ENCODE measurements at regions not wholly inside any gene's neighbourhood (a gene's known extent, or its start where the extent isn't known, plus 50 kb on each side); places are given as distances from the start of the nearest gene placed in this dataset.

GRCh38 chr4:64766565-64766964, 357.3 kb upstream of the TECRL start:
- BruUV-seq (replicated peaks), result no TSS peak
- WGBS (ENCODE audit: low lambda C conversion rate), result 0% methylated on average over 1 of the region's 1 CpG

More at GRCh38 chr4:64766565-64766964, 357.3 kb upstream of the TECRL start:
- Histone ChIP-seq H3K4me3 (replicated peaks in 1 of 3; ENCODE audit: insufficient read depth in 1 of 3, low read depth in 2 of 3, low read length in 3 of 3) (no peak overlapping the region), H3K79me2 (ENCODE audit: insufficient read depth, low read length) (no peaks in the 10 kb centered on the region), H4K20me1 (ENCODE audit: insufficient read depth, low read length) (no peaks in the 10 kb centered on the region), H3K27ac (ENCODE audit: extremely low read length, insufficient read depth, low read length) (no peak overlapping the region), H3K4me2 (ENCODE audit: low read depth, low read length) (no peak overlapping the region), H2AFZ (ENCODE audit: low read length) (no peak overlapping the region), H3K27me3 (ENCODE audit: control insufficient read depth in 1 of 2, insufficient read depth in 2 of 2, low read length in 2 of 2) (no peaks in the 10 kb centered on the region), H3K4me1 (ENCODE audit: insufficient read depth, low read length) (no peaks in the 10 kb centered on the region), H3K9me3 (ENCODE audit: low read length) (no peaks in the 10 kb centered on the region), H3K36me3 (replicated peaks in 1 of 2; ENCODE audit: control insufficient read depth in 1 of 2, insufficient read depth in 2 of 2, low read length in 2 of 2) (no peaks in the 10 kb centered on the region), H3K9ac (ENCODE audit: insufficient read depth, low read depth, low read length) (no peak overlapping the region)
- ChIA-PET CTCF (ENCODE audit: low intra/inter-chr PET ratio, low total read pairs) (no interaction called here), POLR2A (no interaction called here)
- intact Hi-C loops (cut with micrococcal nuclease; ENCODE audit: unreplicated experiment) (no loop called here), in situ Hi-C loops (cut with HindIII; ENCODE audit: extremely low pct_ligation_motif_present, low pct_unique_long_range_greater_than_20kb) (no loop called here)
- TF ChIP-seq MAFF (IDR thresholded peaks at IDR 0.05; ENCODE audit: low read depth, low read length) (peak; percentile 58), MAFK (conservative IDR thresholded peaks at IDR 0.05 in 1 of 2, IDR thresholded peaks at IDR 0.05 in 1 of 2; ENCODE audit: low read length in 2 of 2) (peak; percentile 20 to 71; a peak in 2 of 4 replicates), MAF1 (CRISPR knock-in tag; IDR thresholded peaks at IDR 0.05; ENCODE audit: borderline replicate concordance) (no peak), TP53 (CRISPR knock-in tag; conservative IDR thresholded peaks at IDR 0.05) (no peak), TEAD3 (CRISPR knock-in tag; optimal IDR thresholded peaks at IDR 0.05; ENCODE audit: borderline replicate concordance) (no peak), DZIP1 (CRISPR knock-in tag; IDR thresholded peaks at IDR 0.05) (no peak), ISX (CRISPR knock-in tag; conservative IDR thresholded peaks at IDR 0.05) (no peak)
- ATAC-seq (no peak), DNase-seq (ENCODE audit: low spot score) (no peak), FAIRE-seq (no peak)

Data from HepG2 (cell line).